ENCODE measurements at regions not wholly inside any gene's neighbourhood (a gene's known extent, or its start where the extent isn't known, plus 50 kb on each side); places are given as distances from the start of the nearest gene placed in this dataset.
A peak's percentile ranks its signal among the peaks of the same experiment; 100 is the strongest.

DNA sequence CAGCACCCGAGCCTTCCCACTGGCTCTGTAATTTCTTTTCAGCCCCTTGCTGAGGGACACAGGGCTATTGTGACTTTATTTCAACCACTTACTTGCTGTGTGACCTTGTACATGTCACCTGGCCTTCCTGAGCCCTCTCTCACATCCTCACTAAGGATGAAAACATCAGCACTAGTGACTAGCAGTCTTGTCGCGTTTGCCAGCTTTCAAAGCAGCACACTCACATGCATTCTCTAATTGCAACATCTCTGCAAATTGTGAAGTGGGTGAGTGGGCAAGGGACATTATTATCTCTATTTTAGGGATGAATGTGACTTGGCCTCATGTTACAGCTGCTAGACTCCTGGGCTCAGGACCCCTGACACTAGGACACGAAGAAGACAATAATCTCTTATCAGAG is 144.5 kb downstream of the SEC61B start:
- TF ChIP-seq, protein P1, sequence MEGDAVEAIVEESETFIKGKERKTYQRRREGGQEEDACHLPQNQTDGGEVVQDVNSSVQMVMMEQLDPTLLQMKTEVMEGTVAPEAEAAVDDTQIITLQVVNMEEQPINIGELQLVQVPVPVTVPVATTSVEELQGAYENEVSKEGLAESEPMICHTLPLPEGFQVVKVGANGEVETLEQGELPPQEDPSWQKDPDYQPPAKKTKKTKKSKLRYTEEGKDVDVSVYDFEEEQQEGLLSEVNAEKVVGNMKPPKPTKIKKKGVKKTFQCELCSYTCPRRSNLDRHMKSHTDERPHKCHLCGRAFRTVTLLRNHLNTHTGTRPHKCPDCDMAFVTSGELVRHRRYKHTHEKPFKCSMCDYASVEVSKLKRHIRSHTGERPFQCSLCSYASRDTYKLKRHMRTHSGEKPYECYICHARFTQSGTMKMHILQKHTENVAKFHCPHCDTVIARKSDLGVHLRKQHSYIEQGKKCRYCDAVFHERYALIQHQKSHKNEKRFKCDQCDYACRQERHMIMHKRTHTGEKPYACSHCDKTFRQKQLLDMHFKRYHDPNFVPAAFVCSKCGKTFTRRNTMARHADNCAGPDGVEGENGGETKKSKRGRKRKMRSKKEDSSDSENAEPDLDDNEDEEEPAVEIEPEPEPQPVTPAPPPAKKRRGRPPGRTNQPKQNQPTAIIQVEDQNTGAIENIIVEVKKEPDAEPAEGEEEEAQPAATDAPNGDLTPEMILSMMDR (conservative IDR thresholded peaks at IDR 0.05; ENCODE audit: low read length), result no peak
- peak; percentile 40 for DNase-seq (ENCODE audit: low read depth)
- H3K4me3 ChIP-seq (ENCODE audit: low read length), result no peak overlapping the region

DNA sequence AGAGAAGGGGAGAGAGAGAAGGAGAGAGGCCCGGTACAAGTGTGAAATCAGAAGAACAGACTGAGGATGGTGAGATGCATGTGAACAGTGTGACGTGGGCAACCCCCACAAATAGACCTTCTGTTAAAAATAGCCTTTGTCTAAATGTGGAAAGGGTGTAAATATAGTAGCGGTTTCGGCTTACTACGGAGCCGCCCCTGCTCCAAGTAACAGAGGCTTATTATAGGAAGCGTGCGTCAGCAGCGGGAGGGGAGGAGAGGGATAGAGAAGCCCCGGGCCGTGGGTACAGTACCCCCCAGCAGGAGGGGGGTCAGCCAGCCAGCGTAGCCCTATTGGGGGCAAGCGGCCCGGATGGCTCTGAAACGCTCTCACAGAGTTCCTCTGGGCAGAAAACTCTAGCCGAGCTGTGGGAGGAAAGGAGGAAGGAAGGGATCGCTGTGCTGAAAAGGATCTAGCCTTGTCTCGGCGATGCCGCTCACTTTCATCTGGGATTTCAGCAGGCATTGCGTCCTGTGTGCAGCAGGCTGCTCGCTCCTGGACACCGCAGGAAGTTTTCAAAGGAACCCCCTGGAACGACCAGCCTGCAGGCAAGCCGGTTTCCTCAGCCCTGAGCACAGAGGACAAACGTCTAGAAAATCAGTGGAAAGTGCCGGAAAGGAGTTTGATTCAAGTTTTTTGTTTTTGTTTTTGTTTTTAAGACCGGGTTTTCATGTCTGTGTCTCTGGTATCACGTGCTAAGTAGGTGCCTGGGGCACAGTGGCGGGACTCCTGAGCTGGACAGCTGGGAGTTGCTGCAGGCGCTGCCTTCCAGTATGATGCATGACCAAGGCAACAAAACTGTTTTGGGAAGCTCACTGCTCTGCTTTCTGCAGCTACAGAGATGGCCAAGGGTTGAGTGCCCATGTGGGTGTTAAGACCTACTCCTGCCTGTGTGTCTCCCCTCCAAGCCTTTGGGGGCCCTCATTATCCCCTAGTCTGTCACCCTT is 146.6 kb downstream of the SEC61B start:
- DNase-seq (ENCODE audit: low read depth), result peak; percentile 69
- H3K4me3 ChIP-seq (ENCODE audit: low read length), result peak overlapping the region; percentile 59
- TF ChIP-seq, protein P1 (conservative IDR thresholded peaks at IDR 0.05; ENCODE audit: low read length), result no peak

DNA sequence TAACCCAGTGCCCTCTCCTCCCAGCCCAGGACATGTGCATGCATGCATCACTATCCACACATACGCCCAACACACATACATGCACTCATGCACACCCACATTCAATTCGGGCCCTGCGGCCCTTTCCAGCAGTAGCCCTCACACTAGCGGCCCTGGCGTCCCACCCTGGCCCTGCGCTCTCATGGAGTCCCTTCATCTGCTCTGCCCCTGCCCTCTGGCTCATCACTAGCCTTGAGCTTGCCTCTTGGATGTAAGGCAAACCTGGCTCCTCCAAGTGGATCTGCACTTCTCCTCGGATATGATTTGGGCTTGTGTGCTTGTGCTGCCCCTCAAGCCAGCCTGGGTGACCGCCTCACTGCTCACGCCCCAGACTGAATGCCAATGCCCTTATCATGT is 147.2 kb downstream of the SEC61B start:
- no peak for DNase-seq (ENCODE audit: low read depth)
- TF ChIP-seq, protein P1 (conservative IDR thresholded peaks at IDR 0.05; ENCODE audit: low read length), result no peak
- no peak overlapping the region for H3K4me3 ChIP-seq (ENCODE audit: low read length)

DNA sequence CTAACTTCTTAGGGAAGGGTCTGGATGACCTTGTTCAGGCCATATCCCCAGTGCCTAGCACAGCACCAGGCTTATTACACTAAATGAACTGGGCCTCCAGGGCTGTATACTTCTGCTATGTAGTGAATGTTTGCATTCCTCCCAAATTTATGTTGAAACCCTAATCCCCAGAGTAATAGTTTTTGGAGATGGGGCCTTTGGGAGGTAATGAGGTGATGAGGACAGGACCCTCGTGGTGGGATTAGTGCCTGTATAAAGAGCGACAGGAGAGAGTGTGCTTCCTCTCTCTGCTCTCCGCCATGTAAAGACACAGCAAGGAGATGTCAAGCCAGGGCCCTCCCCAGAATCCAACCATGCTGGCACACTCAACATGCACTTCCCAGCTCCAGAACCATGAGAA is 148.3 kb downstream of the SEC61B start:
- TF ChIP-seq, protein P1 (conservative IDR thresholded peaks at IDR 0.05; ENCODE audit: low read length), result no peak
- no peak for DNase-seq (ENCODE audit: low read depth)
- H3K4me3 ChIP-seq (ENCODE audit: low read length), result no peak overlapping the region

DNA sequence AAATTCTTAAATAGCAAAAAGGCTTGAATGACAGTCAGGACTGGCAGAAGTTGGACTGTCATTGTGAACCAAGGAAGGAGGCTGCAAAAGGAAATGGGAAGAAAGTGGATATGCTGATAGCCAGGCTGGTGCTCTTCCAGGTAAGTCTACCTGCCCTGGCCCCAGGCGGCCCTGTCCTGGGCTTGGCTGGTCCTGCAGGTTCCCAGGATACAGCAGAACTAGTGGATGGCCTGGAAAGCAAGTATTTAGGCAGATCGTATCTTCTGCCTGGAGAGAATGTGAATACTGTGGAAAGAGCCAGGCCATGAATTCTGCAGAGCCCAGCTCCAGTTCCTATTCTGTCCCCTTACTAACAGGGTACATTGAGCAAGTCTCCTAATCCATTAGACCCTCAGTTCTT is 149.3 kb downstream of the SEC61B start:
- TF ChIP-seq, protein P1 (conservative IDR thresholded peaks at IDR 0.05; ENCODE audit: low read length), result no peak
- DNase-seq (ENCODE audit: low read depth), result no peak
- H3K4me3 ChIP-seq (ENCODE audit: low read length), result no peak overlapping the region

DNA sequence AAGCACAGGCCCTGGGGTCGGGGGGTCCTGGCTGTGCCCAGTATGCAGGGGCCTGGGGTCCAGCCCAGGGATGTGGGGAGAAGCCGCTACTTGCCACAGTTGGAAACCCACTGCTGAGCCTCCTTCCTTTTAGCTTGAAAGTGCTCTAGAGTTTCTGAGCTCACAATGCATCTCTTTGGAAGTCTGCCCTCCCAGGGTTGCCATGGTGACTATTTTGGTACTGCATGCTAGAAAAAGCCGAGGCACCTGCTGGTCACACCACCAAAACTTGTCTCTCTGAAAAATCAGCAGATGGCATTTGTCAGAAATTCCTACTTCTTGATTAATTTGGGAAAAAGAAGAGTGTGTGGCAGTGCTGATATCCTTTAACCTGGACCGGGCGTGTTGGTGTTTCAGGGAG is 151.8 kb downstream of the SEC61B start:
- TF ChIP-seq, protein P1 (conservative IDR thresholded peaks at IDR 0.05; ENCODE audit: low read length), result no peak
- no peak for DNase-seq (ENCODE audit: low read depth)
- H3K4me3 ChIP-seq (ENCODE audit: low read length), result no peak overlapping the region

DNA sequence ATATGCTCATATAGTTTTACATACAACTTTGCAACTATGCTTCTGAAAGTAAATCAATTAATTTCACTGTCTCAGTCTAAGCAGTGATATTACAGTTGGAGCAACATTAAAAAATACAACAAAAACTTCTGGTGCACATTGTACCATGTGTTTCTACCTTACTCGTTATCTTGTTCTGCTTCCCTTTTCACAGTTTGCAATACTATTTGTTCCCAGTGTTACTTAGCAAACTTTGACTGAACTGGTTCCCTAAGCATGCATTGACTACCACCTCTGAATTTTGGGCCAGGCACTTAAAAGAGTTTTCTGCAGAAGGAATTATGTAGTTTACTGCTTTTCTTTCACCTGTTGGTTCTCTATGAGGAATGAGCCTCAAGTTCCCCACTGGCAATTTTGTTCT is 152.7 kb downstream of the SEC61B start:
- no peak for DNase-seq (ENCODE audit: low read depth)
- TF ChIP-seq, protein P1 (conservative IDR thresholded peaks at IDR 0.05; ENCODE audit: low read length), result no peak
- H3K4me3 ChIP-seq (ENCODE audit: low read length), result no peak overlapping the region

All from AG10803 (cell line).